Liver (tissue), 3 donors: ENCODE measurements at regions not wholly inside any gene's neighbourhood (a gene's known extent, or its start where the extent isn't known, plus 50 kb on each side); places are given as distances from the start of the nearest gene placed in this dataset.

Experiments used
- HNF4A ChIP-seq, 2 donors: conservative IDR thresholded peaks; 2 replicates each; pipeline ENCODE4 v1.6.1; 2016; ENCODE audit warnings: antibody characterized with exemption in 2 of 2, mild to moderate bottlenecking in 2 of 2
- RAD21 ChIP-seq, 2 donors: IDR thresholded peaks; 2 replicates each; pipeline ENCODE4 v1.6.1; 2016; ENCODE audit warnings: antibody characterized with exemption in 2 of 2, mild to moderate bottlenecking in 2 of 2
- TF ChIP-seq, protein P1 (sequence below): fragments of 150-350 bp; IDR thresholded peaks from 2 replicates; pipeline ENCODE4 v1.5.1; 2017; ENCODE audit warnings: improper control_type of control experiment, low read depth, low read length; ENCODE audit not compliant: missing input control
- TF ChIP-seq, protein P2 (sequence below): IDR thresholded peaks from 2 replicates; pipeline ENCODE4 v1.6.1; 2016; ENCODE audit warnings: antibody characterized with exemption, mild to moderate bottlenecking
- TF ChIP-seq, protein P3 (sequence below): IDR thresholded peaks from 2 replicates; pipeline ENCODE4 v1.6.1; 2016; ENCODE audit warnings: antibody characterized with exemption
- donor health status: healthy.
- donor health status: healthy.

DNA sequence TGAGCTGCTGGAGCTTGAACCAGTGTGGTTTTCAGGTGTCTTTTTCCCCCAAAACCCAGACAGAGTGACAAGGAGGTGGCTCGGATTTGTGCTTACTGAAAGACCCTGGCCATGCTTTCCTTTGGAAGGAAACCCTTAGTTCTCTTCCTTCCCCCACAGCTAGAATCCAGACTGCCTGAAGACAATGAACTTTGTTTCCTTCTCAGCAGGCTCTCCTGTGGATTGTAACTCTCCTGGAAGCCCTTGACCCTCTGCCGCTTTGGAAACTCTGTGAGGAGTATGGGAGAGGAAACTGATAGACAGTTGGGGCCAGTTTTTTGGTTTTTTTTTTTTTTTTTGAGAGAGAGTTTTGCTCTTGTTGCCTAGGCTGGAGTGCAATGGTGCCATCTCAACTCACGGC is 62.1 kb upstream of the SESN3 start:
- TF ChIP-seq, protein P1, sequence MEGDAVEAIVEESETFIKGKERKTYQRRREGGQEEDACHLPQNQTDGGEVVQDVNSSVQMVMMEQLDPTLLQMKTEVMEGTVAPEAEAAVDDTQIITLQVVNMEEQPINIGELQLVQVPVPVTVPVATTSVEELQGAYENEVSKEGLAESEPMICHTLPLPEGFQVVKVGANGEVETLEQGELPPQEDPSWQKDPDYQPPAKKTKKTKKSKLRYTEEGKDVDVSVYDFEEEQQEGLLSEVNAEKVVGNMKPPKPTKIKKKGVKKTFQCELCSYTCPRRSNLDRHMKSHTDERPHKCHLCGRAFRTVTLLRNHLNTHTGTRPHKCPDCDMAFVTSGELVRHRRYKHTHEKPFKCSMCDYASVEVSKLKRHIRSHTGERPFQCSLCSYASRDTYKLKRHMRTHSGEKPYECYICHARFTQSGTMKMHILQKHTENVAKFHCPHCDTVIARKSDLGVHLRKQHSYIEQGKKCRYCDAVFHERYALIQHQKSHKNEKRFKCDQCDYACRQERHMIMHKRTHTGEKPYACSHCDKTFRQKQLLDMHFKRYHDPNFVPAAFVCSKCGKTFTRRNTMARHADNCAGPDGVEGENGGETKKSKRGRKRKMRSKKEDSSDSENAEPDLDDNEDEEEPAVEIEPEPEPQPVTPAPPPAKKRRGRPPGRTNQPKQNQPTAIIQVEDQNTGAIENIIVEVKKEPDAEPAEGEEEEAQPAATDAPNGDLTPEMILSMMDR, result no peak
- TF ChIP-seq, protein P2, sequence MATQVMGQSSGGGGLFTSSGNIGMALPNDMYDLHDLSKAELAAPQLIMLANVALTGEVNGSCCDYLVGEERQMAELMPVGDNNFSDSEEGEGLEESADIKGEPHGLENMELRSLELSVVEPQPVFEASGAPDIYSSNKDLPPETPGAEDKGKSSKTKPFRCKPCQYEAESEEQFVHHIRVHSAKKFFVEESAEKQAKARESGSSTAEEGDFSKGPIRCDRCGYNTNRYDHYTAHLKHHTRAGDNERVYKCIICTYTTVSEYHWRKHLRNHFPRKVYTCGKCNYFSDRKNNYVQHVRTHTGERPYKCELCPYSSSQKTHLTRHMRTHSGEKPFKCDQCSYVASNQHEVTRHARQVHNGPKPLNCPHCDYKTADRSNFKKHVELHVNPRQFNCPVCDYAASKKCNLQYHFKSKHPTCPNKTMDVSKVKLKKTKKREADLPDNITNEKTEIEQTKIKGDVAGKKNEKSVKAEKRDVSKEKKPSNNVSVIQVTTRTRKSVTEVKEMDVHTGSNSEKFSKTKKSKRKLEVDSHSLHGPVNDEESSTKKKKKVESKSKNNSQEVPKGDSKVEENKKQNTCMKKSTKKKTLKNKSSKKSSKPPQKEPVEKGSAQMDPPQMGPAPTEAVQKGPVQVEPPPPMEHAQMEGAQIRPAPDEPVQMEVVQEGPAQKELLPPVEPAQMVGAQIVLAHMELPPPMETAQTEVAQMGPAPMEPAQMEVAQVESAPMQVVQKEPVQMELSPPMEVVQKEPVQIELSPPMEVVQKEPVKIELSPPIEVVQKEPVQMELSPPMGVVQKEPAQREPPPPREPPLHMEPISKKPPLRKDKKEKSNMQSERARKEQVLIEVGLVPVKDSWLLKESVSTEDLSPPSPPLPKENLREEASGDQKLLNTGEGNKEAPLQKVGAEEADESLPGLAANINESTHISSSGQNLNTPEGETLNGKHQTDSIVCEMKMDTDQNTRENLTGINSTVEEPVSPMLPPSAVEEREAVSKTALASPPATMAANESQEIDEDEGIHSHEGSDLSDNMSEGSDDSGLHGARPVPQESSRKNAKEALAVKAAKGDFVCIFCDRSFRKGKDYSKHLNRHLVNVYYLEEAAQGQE, result no peak
- no peak for TF ChIP-seq RAD21 (IDR thresholded peaks at IDR 0.05)
- TF ChIP-seq, protein P3, sequence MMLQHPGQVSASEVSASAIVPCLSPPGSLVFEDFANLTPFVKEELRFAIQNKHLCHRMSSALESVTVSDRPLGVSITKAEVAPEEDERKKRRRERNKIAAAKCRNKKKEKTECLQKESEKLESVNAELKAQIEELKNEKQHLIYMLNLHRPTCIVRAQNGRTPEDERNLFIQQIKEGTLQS, result no peak
- TF ChIP-seq HNF4A (conservative IDR thresholded peaks at IDR 0.05), result no peak
